ENCODE measurements at regions not wholly inside any gene's neighbourhood (a gene's known extent, or its start where the extent isn't known, plus 50 kb on each side); places are given as distances from the start of the nearest gene placed in this dataset.

GRCh38 chr13:89784161-89784809 lies 1563.2 kb upstream of the MIR17HG start:
- DNase-seq (ENCODE audit: low read depth, low spot score): no peak

- DNase-seq (ENCODE audit: low read depth, low spot score): no peak
These were observed 1561.0 kb upstream of the MIR17HG start for GRCh38 chr13:89786531-89786930.

- no peak for DNase-seq (ENCODE audit: low read depth, low spot score)
These were observed 1556.8 kb upstream of the MIR17HG start for GRCh38 chr13:89790696-89791095.

- DNase-seq (ENCODE audit: low read depth, low spot score): no peak
These were observed 1555.4 kb upstream of the MIR17HG start for GRCh38 chr13:89791971-89792630.

- DNase-seq (ENCODE audit: low read depth, low spot score): no peak
These were observed 1551.3 kb upstream of the MIR17HG start for GRCh38 chr13:89796196-89796595.

GRCh38 chr13:89803839-89804238 lies 1543.6 kb upstream of the MIR17HG start:
- DNase-seq (ENCODE audit: low read depth, low spot score): no peak

- no peak for DNase-seq (ENCODE audit: low read depth, low spot score)
These were observed 1540.9 kb upstream of the MIR17HG start for GRCh38 chr13:89806594-89806993.

GRCh38 chr13:89812856-89813255 lies 1534.6 kb upstream of the MIR17HG start:
- DNase-seq (ENCODE audit: low read depth, low spot score): no peak

GRCh38 chr13:89816404-89816803 lies 1531.1 kb upstream of the MIR17HG start:
- DNase-seq (ENCODE audit: low read depth, low spot score): no peak

GRCh38 chr13:89822467-89822866 lies 1525.0 kb upstream of the MIR17HG start:
- DNase-seq (ENCODE audit: low read depth, low spot score): no peak

- DNase-seq (ENCODE audit: low read depth, low spot score): no peak
These were observed 1519.9 kb upstream of the MIR17HG start for GRCh38 chr13:89827552-89827951.

GRCh38 chr13:89828506-89828905 lies 1519.0 kb upstream of the MIR17HG start:
- no peak for DNase-seq (ENCODE audit: low read depth, low spot score)

GRCh38 chr13:89831157-89831556 lies 1516.3 kb upstream of the MIR17HG start:
- DNase-seq (ENCODE audit: low read depth, low spot score): no peak

- no peak for DNase-seq (ENCODE audit: low read depth, low spot score)
These were observed 1514.7 kb upstream of the MIR17HG start for GRCh38 chr13:89832827-89833226.

- no peak for DNase-seq (ENCODE audit: low read depth, low spot score)
These were observed 1503.9 kb upstream of the MIR17HG start for GRCh38 chr13:89843621-89844020.

GRCh38 chr13:89845874-89846273 lies 1501.6 kb upstream of the MIR17HG start:
- no peak for DNase-seq (ENCODE audit: low read depth, low spot score)

- no peak for DNase-seq (ENCODE audit: low read depth, low spot score)
These were observed 1500.4 kb upstream of the MIR17HG start for GRCh38 chr13:89846926-89847585.

- no peak for DNase-seq (ENCODE audit: low read depth, low spot score)
These were observed 1494.9 kb upstream of the MIR17HG start for GRCh38 chr13:89852570-89852969.

GRCh38 chr13:89856512-89856911 lies 1491.0 kb upstream of the MIR17HG start:
- DNase-seq (ENCODE audit: low read depth, low spot score): no peak

GRCh38 chr13:89857502-89857901 lies 1490.0 kb upstream of the MIR17HG start:
- DNase-seq (ENCODE audit: low read depth, low spot score): no peak

- no peak for DNase-seq (ENCODE audit: low read depth, low spot score)
These were observed 1485.3 kb upstream of the MIR17HG start for GRCh38 chr13:89862011-89862690.

- DNase-seq (ENCODE audit: low read depth, low spot score): no peak
These were observed 1484.8 kb upstream of the MIR17HG start for GRCh38 chr13:89862691-89863036.

Measured in pulmonary artery endothelial cell (primary cell).